Activated effector memory CD4-positive, alpha-beta T cell treated with Interleukin-2 at 50 U/mL for 16 hours (primary cell): ENCODE measurements at regions not wholly inside any gene's neighbourhood (a gene's known extent, or its start where the extent isn't known, plus 50 kb on each side); places are given as distances from the start of the nearest gene placed in this dataset.

ENCODE experiments used
- DNase-seq: peaks from one replicate; pipeline ENCODE4 v3.0.0-alpha.2; 2020

DNA sequence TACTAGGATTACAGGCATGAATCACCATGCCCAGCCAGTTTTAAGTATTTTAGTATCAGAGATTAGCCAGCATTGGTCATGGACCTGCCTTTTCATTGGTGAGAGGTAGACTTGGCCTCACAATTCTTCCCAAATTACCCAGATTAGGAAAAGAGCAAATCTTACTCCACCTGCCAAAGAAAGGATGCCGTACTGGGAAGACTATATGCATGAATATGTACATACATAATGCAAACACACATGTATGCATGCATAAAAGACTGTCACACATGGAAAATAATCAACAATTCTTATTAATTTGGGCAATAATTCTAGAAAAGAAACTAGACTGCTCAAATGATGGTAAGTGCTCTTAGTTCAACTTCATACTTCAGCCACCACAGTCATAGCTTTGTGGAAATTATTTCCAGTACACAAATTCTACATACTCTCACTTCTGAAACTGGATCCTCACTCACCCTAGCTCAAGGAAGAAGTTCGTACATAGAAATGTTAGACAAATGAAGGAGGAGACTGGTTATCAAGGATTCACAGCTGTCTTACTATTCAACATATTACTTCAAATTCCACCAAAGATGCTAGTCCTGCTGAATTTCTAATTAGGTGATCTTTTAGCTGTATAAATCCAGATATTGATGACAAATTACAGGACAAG is 73.7 kb downstream of the MINAR2 start:
- no peak for DNase-seq

DNA sequence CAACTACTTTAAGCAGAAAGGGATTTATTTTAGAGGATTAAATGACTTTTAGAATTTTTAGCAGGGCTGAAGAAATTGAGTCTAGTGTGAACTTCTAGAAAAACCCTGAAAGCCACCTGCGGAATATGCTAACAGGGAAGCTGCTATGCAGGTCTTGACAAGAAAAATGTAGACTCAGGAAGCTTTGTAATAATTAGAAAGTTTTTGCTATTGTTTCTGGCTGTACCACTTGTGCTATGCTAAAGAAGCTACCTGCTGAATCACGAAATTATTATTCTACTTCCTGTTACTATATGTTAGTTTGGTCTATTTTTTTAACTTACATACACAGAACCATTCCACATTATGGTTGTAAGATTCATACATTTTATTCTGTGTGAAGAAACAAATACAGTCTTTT is 74.0 kb upstream of the CHSY3 start:
- no peak for DNase-seq

DNA sequence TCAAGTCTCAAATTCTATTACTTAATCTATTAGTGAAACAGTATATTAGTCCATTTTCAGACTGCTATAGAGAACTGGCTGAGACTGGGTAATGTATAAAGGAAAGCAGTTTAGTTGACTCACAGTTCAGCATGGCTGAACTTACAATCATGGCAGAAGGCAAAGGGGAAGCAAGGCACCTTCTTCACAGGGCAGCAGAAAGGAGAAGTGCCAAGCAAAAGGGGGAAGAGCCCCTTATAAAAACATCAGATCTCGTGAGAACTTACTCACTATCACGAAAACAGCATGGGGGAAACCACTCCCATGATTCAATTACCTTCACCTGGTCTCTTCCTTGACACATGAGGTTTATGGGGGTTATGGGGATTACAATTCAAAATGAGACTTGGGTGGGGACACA is 67.9 kb upstream of the CHSY3 start:
- no peak for DNase-seq

DNA sequence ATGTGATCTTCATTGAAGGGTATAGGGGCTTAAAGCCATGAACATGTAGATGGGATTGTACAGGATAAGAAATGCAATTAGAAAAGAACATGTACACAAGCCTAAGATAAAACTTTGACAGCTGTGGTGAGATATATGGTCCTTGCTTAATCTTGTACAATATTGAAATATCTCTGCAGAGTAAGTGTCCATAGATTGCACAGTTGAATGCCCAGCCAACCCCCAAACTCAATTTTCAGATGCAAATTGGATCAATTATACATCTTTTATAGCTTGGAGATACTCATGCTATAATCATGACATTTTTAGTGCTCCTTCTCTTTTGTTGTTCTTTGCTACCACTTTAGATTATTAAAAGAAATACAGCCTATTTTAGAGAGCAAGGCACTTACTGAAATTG is 59.5 kb upstream of the CHSY3 start:
- DNase-seq, result no peak

DNA sequence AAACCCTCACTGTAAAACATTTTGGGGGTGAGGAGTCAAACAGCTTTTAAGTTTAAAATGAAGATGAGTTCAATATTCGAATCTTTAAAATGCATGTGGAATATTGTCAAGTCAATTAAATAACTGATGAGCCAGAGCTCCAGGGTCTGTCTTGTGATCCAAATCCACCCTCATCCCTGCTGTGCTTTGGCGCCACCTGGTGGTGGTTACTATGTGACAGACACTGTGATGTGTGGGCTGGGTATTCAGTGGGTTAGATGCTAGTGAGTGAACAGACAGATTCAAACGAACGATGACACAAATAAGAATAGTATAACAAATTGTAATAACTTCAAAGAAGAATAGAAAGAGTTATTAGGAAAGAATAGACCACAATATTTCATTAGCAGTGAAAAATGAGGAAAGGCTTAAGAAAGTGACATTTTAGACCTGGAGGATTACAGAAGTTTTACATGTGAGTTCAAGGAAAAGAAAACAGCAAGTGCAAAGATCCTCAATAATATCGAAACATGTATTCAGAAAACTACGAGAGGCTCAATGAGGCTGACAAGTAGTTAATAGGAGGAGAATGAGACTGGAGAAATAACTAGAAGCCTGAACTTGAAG is 51.4 kb upstream of the CHSY3 start:
- peak; percentile 32 for DNase-seq

DNA sequence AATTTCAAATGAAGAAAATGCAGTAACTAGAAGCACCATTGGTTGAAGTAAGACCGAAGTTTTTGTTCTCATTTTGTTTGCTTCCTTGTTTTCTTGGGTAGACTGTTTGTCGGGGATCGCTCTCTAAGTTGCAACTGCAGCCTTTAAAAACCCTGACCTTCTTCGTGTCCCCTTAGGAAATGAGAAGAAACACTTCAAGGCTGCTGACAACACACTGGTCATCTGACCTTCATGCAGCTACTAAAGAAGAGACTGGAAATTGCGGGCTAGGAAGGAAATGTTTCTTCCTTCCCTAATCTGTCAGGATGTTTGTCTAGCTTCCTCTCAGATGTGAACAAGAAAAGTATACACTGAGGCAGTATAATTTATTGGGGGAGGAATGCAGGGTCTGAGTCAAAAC is 50.7 kb upstream of the CHSY3 start:
- no peak for DNase-seq
